Mesendoderm (in vitro differentiated cells): ENCODE measurements at regions not wholly inside any gene's neighbourhood (a gene's known extent, or its start where the extent isn't known, plus 50 kb on each side); places are given as distances from the start of the nearest gene placed in this dataset.

Experiments used
- DNase-seq: peaks from one replicate; pipeline ENCODE4 v3.0.0; 2013
- H2AK5ac ChIP-seq: 2 replicates; pipeline ENCODE4 v1.6.1; 2013; ENCODE audit warnings: low read length, inconsistent platforms
- H2BK120ac ChIP-seq: 2 replicates; pipeline ENCODE4 v1.6.1; 2013; ENCODE audit warnings: low read depth, mild to moderate bottlenecking, low read length, moderate library complexity, mixed read lengths
- H2BK15ac ChIP-seq: replicated peaks from 2 replicates; pipeline ENCODE4 v1.6.1; 2013; ENCODE audit warnings: low read depth, mild to moderate bottlenecking, moderate library complexity
- H2BK5ac ChIP-seq: 2 replicates; pipeline ENCODE4 v1.6.1; 2013; ENCODE audit warnings: low read length, inconsistent platforms
- H3K18ac ChIP-seq: 2 replicates; pipeline ENCODE4 v1.6.1; 2013; ENCODE audit warnings: mild to moderate bottlenecking, low read length, mixed read lengths
- H3K23ac ChIP-seq: one replicate; pipeline ENCODE4 v1.6.1; 2013; ENCODE audit warnings: low read length
- H3K27ac ChIP-seq: 2 replicates; pipeline ENCODE4 v1.5.1; 2013; ENCODE audit warnings: low read depth, mild to moderate bottlenecking, inconsistent platforms, low read length, moderate library complexity
- H3K27me3 ChIP-seq: 2 replicates; pipeline ENCODE4 v1.6.1; 2013; ENCODE audit warnings: low read length, control low read depth, mild to moderate bottlenecking, inconsistent platforms; ENCODE audit not compliant: insufficient read depth, poor library complexity
- H3K36me3 ChIP-seq: 2 replicates; pipeline ENCODE4 v1.6.1; 2013; ENCODE audit warnings: low read length, inconsistent platforms; ENCODE audit not compliant: control insufficient read depth, insufficient read depth
- H3K4ac ChIP-seq: one replicate; pipeline ENCODE4 v1.6.1; 2013; ENCODE audit warnings: low read depth, mild to moderate bottlenecking, low read length, moderate library complexity
- H3K4me1 ChIP-seq: 2 replicates; pipeline ENCODE4 v1.6.1; 2013; ENCODE audit warnings: low read depth, low read length, inconsistent platforms; ENCODE audit not compliant: control insufficient read depth
- H3K4me2 ChIP-seq: 2 replicates; pipeline ENCODE4 v1.6.1; 2013; ENCODE audit warnings: low read length
- H3K4me3 ChIP-seq: 2 replicates; pipeline ENCODE4 v1.5.1; 2013; ENCODE audit warnings: mild to moderate bottlenecking, low read length
- H3K56ac ChIP-seq: one replicate; pipeline ENCODE4 v1.6.1; 2013; ENCODE audit warnings: low read length
- H3K79me1 ChIP-seq: 2 replicates; pipeline ENCODE4 v1.6.1; 2013; ENCODE audit warnings: low read length, inconsistent platforms
- H3K79me2 ChIP-seq: 2 replicates; pipeline ENCODE4 v1.6.1; 2013; ENCODE audit warnings: mild to moderate bottlenecking, low read length; ENCODE audit not compliant: control insufficient read depth, insufficient read depth
- H3K9ac ChIP-seq: 2 replicates; pipeline ENCODE4 v1.6.1; 2013; ENCODE audit warnings: low read length, inconsistent platforms
- H4K5ac ChIP-seq: one replicate; pipeline ENCODE4 v1.6.1; 2013; ENCODE audit warnings: low read length
- H4K8ac ChIP-seq: one replicate; pipeline ENCODE4 v1.6.1; 2013; ENCODE audit warnings: low read depth, mild to moderate bottlenecking, control low read depth, low read length, moderate library complexity
- WGBS: extraction: QIAGEN DNeasy Blood & Tissue Kit; methylation state at CpG from one replicate; pipeline ENCODE4 v1.1.7; 2013; ENCODE audit warnings: low lambda C conversion rate, missing lambda C conversion rate; ENCODE audit not compliant: insufficient coverage; ENCODE audit errors: extremely low coverage; 5-methylcytosine and 5-hydroxymethylcytosine counted together

DNA sequence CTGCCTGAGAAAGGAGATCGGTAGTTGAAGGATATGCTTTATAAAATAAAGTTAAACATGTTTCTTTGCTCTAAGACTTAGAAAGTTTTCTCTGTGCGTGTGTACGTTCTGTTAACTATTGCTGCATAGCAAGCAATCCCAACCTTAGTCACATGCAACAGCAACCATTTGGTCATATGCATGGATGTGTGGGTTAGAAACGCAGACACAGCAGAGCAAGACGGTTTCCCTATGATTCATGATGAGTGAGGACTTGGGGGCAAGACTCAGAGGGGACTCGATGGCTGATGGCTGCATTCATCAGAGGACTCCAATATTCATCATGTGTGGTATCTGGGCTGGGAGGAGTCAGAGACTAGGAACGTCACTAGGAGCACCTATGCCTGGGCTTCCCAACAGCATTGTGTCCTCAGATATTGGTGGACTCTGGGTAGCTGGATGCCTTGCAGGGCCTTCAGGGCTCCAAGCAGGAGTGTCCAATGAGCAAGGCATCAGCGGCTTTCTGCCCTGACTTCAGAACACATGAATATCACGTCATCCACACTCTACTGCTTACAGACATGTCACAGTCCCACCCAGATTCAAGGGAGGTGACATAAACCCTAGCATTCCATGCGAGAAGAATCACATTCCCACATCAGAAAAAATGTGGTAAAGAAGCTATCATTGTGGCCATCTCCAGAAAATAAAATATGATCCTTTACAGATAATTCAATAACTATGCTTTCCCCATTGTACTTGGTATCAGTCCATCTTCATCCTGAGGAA lies 731.2 kb downstream of the TNS3 start:
- Histone ChIP-seq H3K79me1 (no peaks in the 10 kb centered on the region), H3K9ac (no peak overlapping the region), H3K27ac (no peak overlapping the region), H4K8ac (no peak overlapping the region), H2BK5ac (no peak overlapping the region), H3K36me3 (no peaks in the 10 kb centered on the region), H3K27me3 (no peaks in the 10 kb centered on the region), H3K23ac (no peak overlapping the region), H3K79me2 (no peaks in the 10 kb centered on the region), H3K4me2 (no peak overlapping the region), H2BK120ac (no peak overlapping the region), H3K4me1 (no peaks in the 10 kb centered on the region), H3K4me3 (no peak overlapping the region), H3K56ac (no peak overlapping the region), H3K18ac (no peak overlapping the region), H3K4ac (peak overlapping the region; percentile 2), H2AK5ac (no peak overlapping the region), H4K5ac (no peak overlapping the region), H2BK15ac (no peak overlapping the region)
- no CpG with 5 or more reads among the region's 10 CpGs for WGBS
- DNase-seq: no peak

DNA sequence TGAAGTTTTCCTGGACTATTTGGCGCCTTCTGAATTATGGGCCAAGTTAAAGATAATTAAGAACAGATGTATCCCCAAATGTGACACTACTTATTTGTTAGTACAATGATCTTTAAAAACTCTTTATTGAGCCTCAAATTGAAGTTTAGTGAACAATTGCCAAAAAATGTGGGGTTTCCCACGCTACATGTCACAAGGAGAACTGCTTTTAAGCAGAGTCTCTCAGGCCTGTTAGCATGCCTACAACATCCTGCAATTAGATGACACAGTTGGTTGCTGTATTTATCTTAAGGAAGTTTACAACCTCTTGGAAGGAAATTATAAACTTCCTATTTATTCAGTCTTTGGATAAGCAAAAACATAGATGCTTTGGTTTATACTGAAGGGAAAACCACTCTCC lies 733.0 kb downstream of the TNS3 start:
- Histone ChIP-seq H4K5ac (no peak overlapping the region), H3K27ac (no peak overlapping the region), H4K8ac (no peak overlapping the region), H2BK5ac (no peak overlapping the region), H3K36me3 (no peaks in the 10 kb centered on the region), H3K4me3 (no peak overlapping the region), H3K27me3 (no peaks in the 10 kb centered on the region), H3K4ac (no peak overlapping the region), H2AK5ac (no peak overlapping the region), H3K4me1 (no peaks in the 10 kb centered on the region), H3K4me2 (no peak overlapping the region), H3K56ac (no peak overlapping the region), H3K23ac (no peak overlapping the region), H3K79me1 (no peaks in the 10 kb centered on the region), H2BK120ac (no peak overlapping the region), H3K9ac (no peak overlapping the region), H3K79me2 (no peaks in the 10 kb centered on the region), H3K18ac (no peak overlapping the region), H2BK15ac (no peak overlapping the region)
- DNase-seq: no peak
- no CpG with 5 or more reads among the region's 2 CpGs for WGBS

DNA sequence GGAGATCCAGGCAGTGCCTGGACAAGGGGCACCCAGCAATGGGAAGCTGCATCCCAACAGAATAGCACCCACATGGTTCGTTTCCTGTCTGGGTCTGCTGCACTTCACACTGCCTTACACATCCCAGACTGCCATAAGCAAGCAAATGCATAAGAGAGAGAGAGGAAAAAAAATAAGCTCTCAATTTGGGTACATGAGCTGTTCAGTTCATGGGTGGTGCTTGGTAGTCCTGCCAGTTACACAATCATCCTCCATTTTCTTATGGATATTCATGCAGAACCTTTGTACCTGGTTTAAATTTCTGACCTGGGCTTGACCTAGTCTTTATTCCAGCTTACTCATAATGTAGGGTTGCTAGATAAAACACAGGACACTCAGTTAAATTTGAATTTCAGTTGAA lies 733.6 kb downstream of the TNS3 start:
- Histone ChIP-seq H3K56ac (no peak overlapping the region), H4K5ac (no peak overlapping the region), H2AK5ac (no peak overlapping the region), H3K4me3 (no peak overlapping the region), H3K27ac (no peak overlapping the region), H3K23ac (no peak overlapping the region), H3K79me1 (no peaks in the 10 kb centered on the region), H3K9ac (no peak overlapping the region), H3K27me3 (no peaks in the 10 kb centered on the region), H3K4me2 (no peak overlapping the region), H2BK15ac (no peak overlapping the region), H4K8ac (no peak overlapping the region), H3K36me3 (no peaks in the 10 kb centered on the region), H2BK5ac (no peak overlapping the region), H3K4ac (no peak overlapping the region), H2BK120ac (no peak overlapping the region), H3K79me2 (no peaks in the 10 kb centered on the region), H3K4me1 (no peaks in the 10 kb centered on the region), H3K18ac (no peak overlapping the region)
- DNase-seq: no peak
- no CpG with 5 or more reads among the region's 1 CpG for WGBS

DNA sequence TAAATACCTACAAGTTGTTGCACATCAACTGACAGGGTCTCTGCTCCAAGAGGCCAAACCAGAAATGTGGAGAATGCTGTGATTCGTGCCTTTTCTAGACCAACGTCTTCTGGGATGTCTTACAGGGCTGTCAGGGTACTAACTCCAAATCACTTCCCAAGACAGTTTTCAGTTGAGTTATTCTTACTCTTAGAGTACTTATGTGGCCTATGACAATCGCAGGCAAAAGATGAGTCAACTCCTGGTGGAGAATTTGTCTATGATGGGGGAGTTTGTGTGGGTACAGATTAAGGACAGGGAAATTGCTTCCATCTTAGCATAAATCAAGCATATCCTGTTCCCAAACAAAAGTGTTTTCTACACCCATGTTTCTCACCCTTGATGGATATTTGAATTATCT lies 734.8 kb downstream of the TNS3 start:
- Histone ChIP-seq H3K4me1 (no peaks in the 10 kb centered on the region), H2BK5ac (no peak overlapping the region), H2BK15ac (no peak overlapping the region), H3K18ac (no peak overlapping the region), H3K36me3 (no peaks in the 10 kb centered on the region), H3K79me2 (no peaks in the 10 kb centered on the region), H3K4ac (no peak overlapping the region), H3K27me3 (no peaks in the 10 kb centered on the region), H3K4me3 (no peak overlapping the region), H3K23ac (no peak overlapping the region), H3K27ac (no peak overlapping the region), H2AK5ac (no peak overlapping the region), H3K9ac (no peak overlapping the region), H2BK120ac (no peak overlapping the region), H3K4me2 (no peak overlapping the region), H4K8ac (no peak overlapping the region), H4K5ac (no peak overlapping the region), H3K79me1 (no peaks in the 10 kb centered on the region), H3K56ac (no peak overlapping the region)
- DNase-seq: no peak
- WGBS: no CpG with 5 or more reads among the region's 3 CpGs

DNA sequence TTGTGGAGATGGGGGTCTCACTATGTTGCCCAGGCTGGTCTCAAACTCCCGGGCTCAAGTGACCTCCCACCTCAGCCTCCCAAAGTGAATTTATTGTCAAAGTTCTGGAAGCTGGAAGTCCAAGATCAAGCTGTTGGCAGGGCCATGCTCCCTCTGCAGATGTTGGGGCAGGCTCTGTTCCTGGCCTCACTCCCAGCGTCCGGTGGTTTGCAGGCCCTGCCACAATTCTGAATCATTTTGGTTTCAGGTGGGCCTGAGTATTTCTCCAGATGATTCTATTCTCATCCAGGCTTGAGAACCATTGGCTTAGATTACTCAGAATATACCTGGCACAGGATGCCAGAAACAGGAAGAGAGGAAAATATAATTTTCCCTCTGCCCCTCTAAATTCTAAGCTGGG lies 737.4 kb downstream of the TNS3 start:
- Histone ChIP-seq H3K27me3 (no peaks in the 10 kb centered on the region), H3K79me1 (no peaks in the 10 kb centered on the region), H2AK5ac (no peak overlapping the region), H2BK5ac (no peak overlapping the region), H3K23ac (no peak overlapping the region), H3K27ac (no peak overlapping the region), H3K4me1 (no peaks in the 10 kb centered on the region), H2BK120ac (no peak overlapping the region), H3K18ac (no peak overlapping the region), H3K9ac (no peak overlapping the region), H4K5ac (no peak overlapping the region), H2BK15ac (no peak overlapping the region), H4K8ac (no peak overlapping the region), H3K36me3 (no peaks in the 10 kb centered on the region), H3K4me3 (no peak overlapping the region), H3K4ac (no peak overlapping the region), H3K4me2 (no peak overlapping the region), H3K56ac (no peak overlapping the region), H3K79me2 (no peaks in the 10 kb centered on the region)
- DNase-seq: no peak
- no CpG with 5 or more reads among the region's 3 CpGs for WGBS

DNA sequence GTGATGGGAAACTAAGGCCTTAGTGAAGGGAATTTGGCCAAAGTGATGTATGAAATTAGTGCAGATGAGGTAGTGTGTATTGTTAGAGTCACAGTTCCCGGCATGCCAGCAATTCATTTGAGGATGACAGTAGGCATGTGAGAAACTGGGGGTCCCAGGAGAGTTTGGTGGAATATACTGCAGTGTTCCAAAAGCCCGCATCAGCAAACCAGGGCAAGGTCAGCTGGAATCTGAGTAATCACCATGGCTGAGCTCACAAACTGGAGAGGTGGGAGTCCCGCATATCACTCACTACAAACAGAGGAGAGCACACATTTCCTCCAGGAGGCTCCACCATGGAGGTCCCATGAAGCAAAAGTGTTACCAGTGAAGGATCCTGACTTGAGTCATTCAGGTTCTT lies 740.7 kb downstream of the TNS3 start:
- H3K79me1 ChIP-seq: no peaks in the 10 kb centered on the region
- no peak overlapping the region for H2BK5ac ChIP-seq
- no peak overlapping the region for H3K4me3 ChIP-seq
- H3K18ac ChIP-seq: no peak overlapping the region
- H3K9ac ChIP-seq: no peak overlapping the region
- no peaks in the 10 kb centered on the region for H3K4me1 ChIP-seq
- H4K8ac ChIP-seq: no peak overlapping the region
- no CpG with 5 or more reads among the region's 3 CpGs for WGBS
- no peaks in the 10 kb centered on the region for H3K36me3 ChIP-seq
- H3K23ac ChIP-seq: no peak overlapping the region
- no peaks in the 10 kb centered on the region for H3K27me3 ChIP-seq
- H3K4ac ChIP-seq: no peak overlapping the region
- H4K5ac ChIP-seq: no peak overlapping the region
- H2BK15ac ChIP-seq: no peak overlapping the region
- no peak overlapping the region for H3K27ac ChIP-seq
- no peak overlapping the region for H2BK120ac ChIP-seq
- H3K4me2 ChIP-seq: no peak overlapping the region
- no peaks in the 10 kb centered on the region for H3K79me2 ChIP-seq
- no peak for DNase-seq
- H3K56ac ChIP-seq: no peak overlapping the region
- no peak overlapping the region for H2AK5ac ChIP-seq
